Activated CD4-positive, alpha-beta T cell treated with anti-CD3 and anti-CD28 coated beads, Interleukin-2, Interleukin-4, amounts not matched to agents 100 ng/mL and 50 ng/mL, durations not matched to agents 16 hours and 8 hours (primary cell): ENCODE measurements at regions not wholly inside any gene's neighbourhood (a gene's known extent, or its start where the extent isn't known, plus 50 kb on each side); places are given as distances from the start of the nearest gene placed in this dataset.
"Not testable (repeated sequence)": the region's sequence is repeated elsewhere in the genome, so short reads cannot be mapped to it uniquely, and the experiment has no call there.

Source experiments
- DNase-seq: peaks from one replicate; pipeline ENCODE4 v3.0.0-alpha.2; 2020; ENCODE audit warnings: low spot score

DNA sequence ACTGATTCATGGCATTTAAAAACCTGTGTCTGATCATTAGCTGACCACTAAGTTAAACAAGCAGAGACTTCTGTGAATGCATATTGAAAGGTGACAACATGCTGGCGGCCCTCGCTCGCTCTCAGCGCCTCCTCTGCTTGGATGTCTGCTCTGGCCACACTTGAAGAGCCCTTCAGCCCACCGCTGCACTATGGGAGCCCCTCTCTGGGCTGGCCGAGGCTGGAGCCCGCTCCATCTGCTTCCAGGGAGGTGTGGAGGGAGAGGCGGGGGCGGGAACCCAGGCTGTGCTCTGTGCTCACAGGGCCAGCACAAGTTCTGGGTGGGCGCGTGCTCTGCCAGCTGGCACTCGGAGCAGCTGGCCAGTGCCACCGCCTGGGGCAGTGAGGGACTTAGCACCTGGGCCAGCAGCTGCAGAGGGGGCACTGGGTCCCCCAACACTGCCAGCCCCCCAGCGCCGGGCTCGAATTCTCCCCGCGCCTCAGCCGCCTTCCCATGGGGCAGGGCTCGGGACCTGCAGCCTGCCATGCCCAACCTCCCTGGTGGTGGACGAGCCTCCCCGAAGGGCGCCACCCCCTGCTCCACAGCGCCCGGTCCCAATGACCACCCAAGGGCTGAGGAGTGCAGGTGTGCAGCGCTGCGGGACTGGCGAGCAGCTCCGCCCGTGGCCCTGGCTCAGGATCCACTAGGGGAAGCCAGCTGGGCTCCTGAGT, 252.4 kb downstream of the ZIC4 start:
- no peak for DNase-seq

DNA sequence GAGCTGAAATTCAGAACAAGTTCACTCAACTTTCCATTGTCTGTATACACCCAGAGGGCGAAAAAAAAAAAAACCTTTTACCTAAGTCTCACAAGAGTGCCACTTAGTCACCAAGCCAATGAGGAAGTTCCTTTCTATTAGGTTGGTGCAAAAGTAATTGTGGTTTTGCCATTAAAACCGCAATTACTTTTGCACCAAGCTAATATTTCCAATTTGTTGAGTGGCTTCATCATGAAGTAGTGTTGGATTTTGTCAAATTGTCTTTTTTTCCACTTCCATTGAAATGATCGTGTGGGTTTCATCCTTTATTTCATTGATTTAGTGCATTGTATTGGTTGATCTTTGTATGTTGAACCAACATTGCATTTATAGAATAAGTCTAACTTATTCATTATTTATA, 253.9 kb downstream of the ZIC4 start:
- no peak for DNase-seq

DNA sequence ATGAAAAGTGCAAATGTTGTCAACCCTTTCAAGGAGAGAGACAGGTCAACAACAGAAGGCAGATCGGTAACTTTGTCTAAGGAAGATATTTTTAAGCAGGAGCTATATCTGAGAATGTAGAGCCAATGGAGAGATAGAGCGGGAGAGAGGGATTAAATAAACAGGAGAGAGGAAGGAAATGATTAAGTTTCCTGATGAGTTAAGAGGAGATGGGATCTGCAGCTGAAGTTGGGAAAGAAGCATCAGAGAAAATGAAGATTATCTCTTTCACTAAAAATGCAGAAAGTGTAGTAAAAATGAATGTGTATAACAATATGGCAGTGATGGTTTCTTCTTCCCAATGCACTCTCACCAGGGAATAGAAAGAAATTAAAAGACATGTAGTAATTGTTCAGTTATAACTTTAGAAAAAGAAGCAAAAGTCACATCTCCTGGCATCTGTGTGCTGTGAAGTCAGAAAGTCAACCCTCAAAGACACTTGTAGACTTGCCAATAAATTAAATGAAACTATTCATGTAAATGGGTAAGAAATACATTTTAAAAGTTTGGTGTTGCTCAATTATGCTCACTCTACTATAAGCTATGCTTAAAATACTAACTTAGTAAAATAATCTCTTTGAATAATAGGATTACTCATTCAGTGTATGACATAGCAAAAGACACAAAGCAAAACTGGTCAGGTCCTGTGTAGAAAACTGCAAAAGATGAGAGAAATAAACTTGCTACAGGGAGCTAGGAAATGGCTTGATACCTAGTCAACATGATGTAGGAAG, 264.6 kb downstream of the ZIC4 start:
- DNase-seq: no peak

DNA sequence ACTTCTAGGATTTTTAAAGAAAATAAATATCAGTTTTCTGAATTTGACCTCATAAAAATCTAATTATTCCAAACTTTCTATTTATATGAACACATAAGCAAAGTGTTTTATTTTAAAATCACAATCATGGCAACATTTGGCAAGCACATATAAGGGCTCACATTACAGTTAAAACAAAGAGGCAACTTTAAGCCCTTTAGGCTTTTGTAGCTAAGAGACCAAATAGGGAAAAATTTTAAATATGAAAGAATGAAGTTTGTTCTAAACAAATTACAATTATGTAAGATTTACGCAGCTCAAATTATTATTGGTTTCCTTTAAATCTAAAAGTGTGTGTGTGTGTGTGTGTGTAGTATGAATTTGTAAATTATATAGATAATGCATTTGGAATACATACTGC, 267.0 kb downstream of the ZIC4 start:
- DNase-seq: no peak

DNA sequence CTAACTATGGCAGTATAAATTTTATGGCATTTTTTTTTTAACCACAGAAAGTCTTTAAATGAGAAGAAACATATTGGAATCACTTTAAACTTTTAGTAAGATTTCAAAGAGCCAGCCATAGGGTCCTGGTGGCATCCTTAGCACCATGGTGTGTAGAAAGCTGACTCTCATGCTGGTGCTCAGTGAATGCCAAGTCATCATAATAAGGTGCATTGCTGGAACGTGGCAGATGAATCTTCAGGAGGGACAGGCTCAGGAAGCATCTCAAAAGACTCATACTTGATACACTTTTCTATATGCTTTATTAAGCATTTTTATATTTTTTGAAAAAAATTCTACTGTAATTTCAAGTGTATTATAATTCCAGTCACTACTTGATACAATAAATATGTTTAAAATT, 274.2 kb downstream of the ZIC4 start:
- no peak for DNase-seq

DNA sequence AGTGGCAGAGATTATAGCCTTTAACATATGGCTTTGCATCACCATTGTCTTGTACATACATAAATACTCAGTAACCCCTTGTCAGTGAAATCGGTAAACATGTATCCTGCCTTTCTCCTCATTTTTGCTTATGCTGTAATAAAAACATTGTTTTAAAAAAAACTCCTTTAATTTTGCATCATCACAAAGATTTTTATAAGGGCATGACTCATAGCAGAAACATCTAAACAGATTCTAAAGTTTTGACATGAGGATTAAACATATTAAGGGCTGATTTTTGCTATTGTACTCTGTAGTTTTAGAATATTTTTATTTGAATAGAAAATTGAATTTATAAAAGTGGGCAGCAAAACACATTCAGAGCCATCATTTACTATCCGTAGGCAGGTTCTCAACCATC, 275.9 kb downstream of the ZIC4 start:
- DNase-seq: no peak

DNA sequence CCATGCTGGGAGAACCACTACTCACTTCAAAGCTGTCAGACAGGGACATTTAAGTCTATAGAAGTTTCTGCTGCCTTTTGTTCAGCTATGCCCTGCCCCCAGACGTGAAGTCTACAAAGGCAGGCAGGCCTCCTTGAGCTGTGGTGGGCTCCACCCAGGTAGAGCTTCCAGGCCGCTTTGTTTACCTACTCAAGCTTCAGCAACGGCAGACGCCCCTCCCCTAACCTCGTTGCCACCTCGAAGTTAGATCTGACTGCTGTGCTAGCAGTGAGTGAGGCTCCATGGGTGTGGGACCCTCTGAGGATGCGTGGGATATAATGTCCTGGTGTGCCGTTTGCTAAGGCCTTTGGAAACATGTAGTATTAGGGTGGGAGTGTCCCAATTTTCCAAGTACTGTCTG, 276.7 kb downstream of the ZIC4 start:
- no peak for DNase-seq

DNA sequence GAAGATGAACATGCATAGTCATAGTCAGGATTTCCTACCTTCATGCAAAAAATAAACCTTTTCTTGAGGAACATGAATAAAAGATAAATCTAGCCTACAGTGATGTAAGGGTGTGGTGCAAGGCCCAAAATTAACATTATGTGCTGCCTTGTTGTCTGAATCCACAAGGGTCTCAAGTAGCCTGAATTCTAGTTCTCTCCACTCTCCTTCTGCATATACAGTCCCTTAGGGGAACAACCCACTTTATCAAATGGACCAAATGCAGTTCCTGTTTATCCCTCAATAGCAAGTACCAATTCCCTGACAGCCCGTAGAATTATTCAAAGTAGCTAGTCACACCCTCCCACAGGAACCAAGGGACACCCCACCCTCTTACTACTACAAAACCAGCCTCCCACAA, 284.0 kb downstream of the ZIC4 start:
- DNase-seq: no peak

DNA sequence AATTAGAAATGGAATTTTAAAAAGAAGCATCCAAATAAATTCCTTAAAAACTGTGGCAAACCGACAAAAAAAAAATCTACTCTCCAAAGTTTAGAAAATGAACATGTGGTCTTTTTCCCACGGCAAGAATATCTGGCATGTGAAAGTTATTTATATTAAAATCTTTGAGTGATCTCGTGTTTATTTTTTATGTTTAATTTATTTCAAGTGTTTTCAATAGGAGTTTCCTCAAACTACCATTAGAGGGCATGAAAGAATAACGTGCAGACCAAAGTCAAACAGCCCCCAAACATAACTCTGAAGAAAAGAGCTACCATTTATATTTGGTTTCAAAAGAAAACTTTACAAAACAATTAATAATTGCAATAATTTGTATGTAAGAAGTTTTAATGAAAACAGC, 286.4 kb downstream of the ZIC4 start:
- no peak for DNase-seq

DNA sequence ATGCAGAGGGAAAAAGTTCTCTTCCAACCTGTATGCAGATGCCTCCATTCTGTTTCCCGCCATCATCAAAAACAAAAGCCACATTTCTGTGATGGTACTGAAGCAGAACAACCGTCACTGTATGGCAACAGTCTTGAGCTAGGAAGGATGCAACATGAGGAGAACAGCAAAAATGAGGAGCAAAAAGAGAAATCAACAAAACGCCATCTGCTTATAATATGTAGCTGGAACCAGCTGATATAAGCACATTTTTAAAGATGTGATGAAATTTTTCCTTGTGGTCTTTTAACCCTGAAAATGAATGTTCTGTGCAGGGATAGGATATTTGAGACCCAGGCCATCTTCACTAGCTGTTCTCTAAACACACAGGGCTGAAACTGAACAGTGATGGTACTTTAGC, 287.0 kb downstream of the ZIC4 start:
- DNase-seq: no peak

DNA sequence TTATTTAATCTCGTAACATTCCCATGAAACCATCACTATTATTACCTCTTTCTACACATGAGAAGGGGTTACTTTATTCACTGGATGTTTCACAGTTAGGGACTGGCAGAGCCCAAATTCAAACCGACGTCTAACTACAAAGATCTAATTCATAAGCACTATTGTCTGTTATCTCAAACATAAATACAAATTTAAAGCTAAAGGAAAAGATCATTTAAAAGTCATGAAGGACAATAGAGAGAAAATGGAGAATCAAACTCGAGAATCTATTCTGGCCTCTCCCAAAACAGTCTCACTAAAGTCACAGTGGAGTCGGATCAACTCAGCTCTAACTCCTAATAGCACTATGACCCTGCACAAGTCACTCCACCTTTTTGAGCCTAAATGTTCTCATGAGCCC, 287.7 kb downstream of the ZIC4 start:
- DNase-seq: no peak

DNA sequence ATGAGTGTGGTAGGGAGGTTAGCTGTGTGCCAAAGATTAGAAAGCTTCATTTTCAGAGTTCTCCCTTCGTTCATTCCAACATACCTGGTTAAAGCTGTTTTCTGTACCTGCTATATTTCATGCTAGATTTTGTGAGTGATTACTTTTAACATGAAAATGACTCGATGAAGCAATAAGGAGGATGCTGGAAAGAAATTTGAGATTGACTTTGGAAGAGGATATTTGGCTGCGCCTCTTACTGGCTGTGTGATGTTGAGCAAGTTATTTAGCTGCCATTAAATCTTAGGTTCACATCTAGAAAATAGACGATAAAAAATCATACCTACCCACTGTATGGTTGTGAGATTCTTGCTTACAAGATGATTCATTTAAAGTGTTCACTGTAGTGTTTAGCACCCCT, 288.7 kb downstream of the ZIC4 start:
- no peak for DNase-seq

DNA sequence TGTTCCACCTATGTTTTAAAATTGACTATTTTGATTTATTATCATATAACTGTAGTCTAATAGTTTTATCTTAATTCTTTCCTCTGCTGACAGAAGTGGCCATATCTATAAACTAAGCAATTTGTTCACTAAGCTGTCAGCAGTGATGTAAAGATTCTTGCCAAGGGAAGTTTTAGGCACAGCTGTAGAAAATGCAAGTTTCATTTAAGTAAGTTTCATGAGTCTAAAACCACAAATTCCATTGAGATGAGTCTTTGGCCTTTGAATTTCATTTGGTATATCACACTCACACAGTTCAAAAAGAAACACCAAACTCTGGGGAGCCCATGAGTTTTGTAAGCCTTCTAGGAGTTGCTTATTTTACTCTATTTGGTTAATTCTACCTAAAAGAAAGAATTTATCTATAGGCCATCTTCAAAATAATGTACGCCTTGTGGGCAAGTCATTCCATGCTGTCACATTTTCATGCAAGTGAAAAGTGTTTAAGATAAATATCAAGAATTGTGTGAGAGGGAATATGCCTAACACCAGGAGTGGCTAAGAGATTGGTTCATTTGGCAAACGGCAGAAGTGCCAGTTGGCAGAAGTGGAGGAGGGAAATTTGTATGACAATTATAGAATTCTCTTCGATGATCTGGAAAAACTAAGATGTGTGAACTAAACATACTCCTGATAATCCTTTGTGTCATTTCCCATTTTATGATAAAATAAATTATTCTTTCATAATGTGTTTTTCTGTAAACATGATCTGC, 292.9 kb downstream of the ZIC4 start:
- no peak for DNase-seq

DNA sequence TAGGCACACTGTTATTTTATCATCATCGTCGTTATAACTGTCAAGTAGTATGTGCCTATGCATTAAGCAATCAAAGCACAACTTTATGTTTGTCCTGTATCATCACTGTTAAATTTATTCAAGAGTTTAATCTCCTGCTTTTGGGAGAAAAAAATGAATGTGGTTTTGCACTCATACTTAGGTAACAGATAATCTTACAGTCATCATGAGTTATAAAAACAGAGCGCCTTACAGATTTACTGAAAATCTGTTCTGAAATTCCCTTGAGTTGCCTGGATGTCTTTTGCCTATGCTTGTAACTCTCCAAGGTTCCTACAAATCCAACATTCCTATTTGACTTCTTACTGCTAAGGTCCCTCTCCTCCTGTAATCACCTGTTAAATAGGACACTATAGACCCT, 307.3 kb downstream of the ZIC4 start:
- no peak for DNase-seq

DNA sequence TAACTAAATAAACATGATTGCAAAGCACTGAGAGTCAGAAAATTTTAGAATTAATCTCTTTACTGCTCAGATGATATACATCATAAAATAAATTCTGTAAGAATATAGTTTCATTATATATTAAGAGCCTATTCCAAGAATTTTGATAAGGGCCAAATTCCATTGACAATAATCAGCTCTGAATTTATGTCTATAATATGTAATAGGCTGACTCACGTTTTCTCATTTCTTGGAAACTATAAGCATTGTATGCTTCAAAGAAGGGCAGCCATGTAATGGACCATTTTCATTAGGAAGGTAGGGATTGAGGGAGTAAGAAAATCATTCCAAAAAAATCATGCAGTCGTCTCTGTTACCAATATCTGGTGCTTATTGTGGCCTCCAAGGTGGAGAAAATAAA, 315.9 kb downstream of the ZIC4 start:
- no peak for DNase-seq

DNA sequence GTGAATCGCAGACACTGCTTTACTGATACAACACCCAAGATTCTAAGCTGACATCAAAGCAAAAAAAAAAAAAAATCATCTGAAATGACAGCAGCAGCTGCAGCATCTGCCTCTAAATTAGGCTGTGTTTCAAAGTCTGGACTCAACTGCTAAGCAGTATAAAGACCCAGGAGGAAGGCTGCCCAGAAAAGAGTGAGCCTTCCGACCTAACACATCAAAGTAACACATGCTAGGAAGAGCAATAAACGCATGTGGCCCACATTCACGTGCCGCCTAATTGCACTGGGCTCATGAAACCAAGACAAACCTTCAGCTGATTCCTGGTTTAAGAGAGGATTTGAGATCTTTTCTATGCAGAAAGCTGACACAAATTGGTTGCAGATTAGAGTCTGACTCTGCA, 317.1 kb downstream of the ZIC4 start:
- DNase-seq: no peak

DNA sequence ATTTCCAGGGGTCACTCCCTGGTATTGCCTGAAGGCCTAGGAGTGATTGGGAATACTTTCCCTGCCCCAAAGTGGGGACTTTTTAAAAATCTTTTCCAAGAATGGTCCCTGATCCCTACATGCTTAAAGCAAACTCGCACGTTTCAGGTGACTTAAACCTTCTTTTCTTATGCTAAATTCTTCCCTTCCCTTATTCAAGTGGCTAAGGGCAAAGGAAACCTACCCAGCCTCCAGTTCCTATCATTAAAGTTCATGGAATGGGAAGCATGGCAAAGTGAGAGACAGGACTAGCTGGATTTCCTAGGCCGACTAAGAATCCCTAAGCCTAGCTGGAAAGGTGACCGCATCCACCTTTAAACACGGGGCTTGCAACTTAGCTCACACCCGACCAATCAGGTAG, 346.8 kb downstream of the ZIC4 start:
- not testable (repeated sequence) for DNase-seq

DNA sequence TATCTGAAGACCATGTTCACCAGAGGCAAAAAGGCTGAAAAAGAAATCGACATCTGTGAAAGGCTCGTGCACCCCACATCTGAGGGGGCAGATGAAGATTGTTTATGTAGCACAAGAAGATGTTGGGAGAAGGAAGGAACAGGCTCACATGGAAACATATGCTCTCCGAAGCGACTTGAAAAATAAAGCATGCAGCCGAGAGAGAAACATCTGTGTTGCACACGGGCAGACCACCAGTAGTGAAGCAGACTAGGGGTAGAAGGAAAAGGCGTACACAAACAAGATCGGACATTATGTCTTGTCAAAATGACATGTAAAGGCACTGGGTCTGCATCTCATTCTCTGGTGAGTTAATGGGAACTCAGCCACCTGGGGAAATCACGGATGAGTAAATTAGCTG, 356.5 kb downstream of the ZIC4 start:
- no peak for DNase-seq

DNA sequence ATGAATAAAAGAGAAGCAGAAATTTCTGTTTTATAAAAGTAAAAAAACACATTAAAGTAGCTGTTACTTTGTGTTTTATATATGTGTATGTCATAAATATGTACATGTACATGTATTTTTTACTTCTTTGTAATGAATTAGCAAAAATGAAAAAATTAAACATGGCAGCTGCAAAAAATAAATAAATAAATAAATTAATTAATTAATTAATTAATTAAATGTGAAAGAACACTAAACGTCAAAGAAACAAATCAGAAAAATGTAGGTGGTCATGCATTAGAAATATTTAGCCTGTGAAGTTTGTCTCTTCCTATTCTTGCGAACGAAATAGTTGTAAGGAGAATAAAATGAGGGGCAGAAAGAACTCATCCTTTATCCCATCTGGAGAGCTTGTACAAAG, 357.0 kb downstream of the ZIC4 start:
- no peak for DNase-seq

DNA sequence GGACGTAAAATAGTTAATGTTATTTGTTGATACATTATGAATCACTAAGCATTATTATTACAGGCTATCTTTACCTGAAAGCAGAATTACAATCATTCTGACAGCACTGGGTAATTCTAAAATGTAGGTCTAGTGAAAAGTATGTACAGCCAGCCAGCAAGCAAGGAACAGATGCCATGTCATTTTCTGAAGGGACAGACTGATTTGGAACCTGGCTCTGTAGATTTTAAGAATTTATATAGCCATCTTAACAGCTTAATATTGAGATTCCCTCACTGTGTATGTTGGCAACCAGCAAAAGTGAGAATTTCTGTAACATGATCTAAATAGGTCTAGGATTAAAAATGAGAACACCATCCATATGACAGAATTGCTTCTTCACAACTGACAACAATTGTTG, 359.4 kb downstream of the ZIC4 start:
- DNase-seq: no peak

DNA sequence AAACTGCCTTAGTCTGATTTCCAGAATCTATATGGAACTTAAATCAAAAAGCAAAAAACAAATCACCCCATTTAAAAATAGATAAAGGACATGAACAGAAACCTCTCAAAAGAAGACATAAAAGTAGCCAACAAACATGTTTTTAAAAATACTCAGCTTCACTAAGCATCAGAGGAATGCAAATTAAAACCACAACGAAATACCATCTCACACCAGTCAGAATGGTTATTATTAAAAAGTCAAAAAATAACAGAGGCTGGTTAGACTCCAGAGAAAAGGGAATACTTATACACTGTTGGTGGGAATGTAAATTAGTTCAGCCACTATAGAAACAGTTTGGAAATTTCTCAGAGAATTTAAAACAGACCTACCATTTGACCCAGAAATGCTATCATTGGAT, 367.9 kb downstream of the ZIC4 start:
- no peak for DNase-seq

DNA sequence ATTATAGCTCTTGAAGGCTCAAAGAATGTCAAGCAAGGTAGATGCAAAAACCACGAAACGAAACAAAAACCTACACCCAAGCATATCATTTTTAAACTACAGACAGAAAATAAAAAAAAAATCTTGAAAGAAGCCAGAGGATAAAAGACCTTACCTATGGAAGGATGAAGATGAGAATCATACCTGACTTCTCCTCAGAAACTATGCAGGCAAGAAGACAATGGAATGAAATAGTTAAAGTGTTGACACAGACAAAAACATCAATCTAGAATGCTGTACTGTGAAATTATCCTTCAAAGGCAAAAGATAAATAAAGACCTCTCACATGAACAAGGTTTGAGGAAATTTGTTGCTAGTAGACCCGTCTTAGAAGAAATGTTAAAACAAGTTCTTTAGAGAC, 372.0 kb downstream of the ZIC4 start:
- no peak for DNase-seq

DNA sequence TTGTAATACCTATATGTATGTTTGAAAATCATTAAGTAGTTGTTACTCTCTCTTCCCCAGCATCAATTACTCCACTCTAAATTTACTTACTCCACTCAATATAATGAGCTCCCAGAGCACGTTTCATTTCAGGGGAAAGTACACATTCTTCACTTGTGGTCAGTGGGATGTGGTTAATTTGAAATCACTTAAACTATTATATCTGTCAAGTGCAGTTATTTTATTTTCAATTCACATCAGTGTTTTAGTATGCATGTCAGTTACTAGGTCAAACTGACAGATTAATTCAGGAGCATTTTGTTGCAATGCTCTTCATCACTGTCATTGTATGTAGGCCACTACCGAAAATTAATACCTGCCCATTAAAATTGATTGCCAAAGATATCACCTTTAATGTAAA, 376.1 kb downstream of the ZIC4 start:
- no peak for DNase-seq
